ENCODE measurements at regions not wholly inside any gene's neighbourhood (a gene's known extent, or its start where the extent isn't known, plus 50 kb on each side); places are given as distances from the start of the nearest gene placed in this dataset.

- intact Hi-C loops (cut with DNase I; ENCODE audit: low total_unique reads): no loop called here
- no peak for DNase-seq
- Histone ChIP-seq H3K4me3 (no peak overlapping the region), H3K27me3 (no peaks in the 10 kb centered on the region), H3K36me3 (no peaks in the 10 kb centered on the region), H3K27ac (no peak overlapping the region), H3K4me1 (peaks cover 4 to 6% of the 10 kb centered on the region in 2 donors), H3K9me3 (no peaks in the 10 kb centered on the region)
- TF ChIP-seq, protein P1, sequence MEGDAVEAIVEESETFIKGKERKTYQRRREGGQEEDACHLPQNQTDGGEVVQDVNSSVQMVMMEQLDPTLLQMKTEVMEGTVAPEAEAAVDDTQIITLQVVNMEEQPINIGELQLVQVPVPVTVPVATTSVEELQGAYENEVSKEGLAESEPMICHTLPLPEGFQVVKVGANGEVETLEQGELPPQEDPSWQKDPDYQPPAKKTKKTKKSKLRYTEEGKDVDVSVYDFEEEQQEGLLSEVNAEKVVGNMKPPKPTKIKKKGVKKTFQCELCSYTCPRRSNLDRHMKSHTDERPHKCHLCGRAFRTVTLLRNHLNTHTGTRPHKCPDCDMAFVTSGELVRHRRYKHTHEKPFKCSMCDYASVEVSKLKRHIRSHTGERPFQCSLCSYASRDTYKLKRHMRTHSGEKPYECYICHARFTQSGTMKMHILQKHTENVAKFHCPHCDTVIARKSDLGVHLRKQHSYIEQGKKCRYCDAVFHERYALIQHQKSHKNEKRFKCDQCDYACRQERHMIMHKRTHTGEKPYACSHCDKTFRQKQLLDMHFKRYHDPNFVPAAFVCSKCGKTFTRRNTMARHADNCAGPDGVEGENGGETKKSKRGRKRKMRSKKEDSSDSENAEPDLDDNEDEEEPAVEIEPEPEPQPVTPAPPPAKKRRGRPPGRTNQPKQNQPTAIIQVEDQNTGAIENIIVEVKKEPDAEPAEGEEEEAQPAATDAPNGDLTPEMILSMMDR (IDR thresholded peaks at IDR 0.05 in 4 of 5, conservative IDR thresholded peaks at IDR 0.05 in 1 of 5): no peak
- no peak for TF ChIP-seq POLR2A (IDR thresholded peaks at IDR 0.05)
- no peak for ATAC-seq
- in situ Hi-C loops (cut with MboI; ENCODE audit: low sequenced_read_pairs in 4 of 4): no loop called here
Observed at GRCh38 chr3:10575601-10576160, 70.3 kb upstream of the ATP2B2 start.

GRCh38 chr3:10577486-10577885 lies 72.1 kb upstream of the ATP2B2 start:
- H3K4me1 ChIP-seq: peaks cover 4% of the 10 kb centered on the region in 2 donors
- TF ChIP-seq, protein P1 (IDR thresholded peaks at IDR 0.05 in 4 of 5, conservative IDR thresholded peaks at IDR 0.05 in 1 of 5): no peak
- TF ChIP-seq POLR2A (IDR thresholded peaks at IDR 0.05): no peak
- ATAC-seq (no peak), DNase-seq (no peak)
- H3K4me3 ChIP-seq: no peak overlapping the region
- no peak overlapping the region for H3K27ac ChIP-seq
- no peaks in the 10 kb centered on the region for H3K27me3 ChIP-seq
- in situ Hi-C loops (cut with MboI; ENCODE audit: low sequenced_read_pairs in 4 of 4): no loop called here
- H3K36me3 ChIP-seq: no peaks in the 10 kb centered on the region
- H3K9me3 ChIP-seq: no peaks in the 10 kb centered on the region
- intact Hi-C loops (cut with DNase I; ENCODE audit: low total_unique reads): no loop called here

- Histone ChIP-seq H3K36me3 (no peaks in the 10 kb centered on the region), H3K4me1 (peaks cover 4% of the 10 kb centered on the region in 2 donors), H3K4me3 (no peak overlapping the region), H3K9me3 (no peaks in the 10 kb centered on the region), H3K27me3 (no peaks in the 10 kb centered on the region), H3K27ac (no peak overlapping the region)
- TF ChIP-seq, protein P1 (IDR thresholded peaks at IDR 0.05 in 4 of 5, conservative IDR thresholded peaks at IDR 0.05 in 1 of 5): no peak
- TF ChIP-seq POLR2A (IDR thresholded peaks at IDR 0.05): no peak
- DNase-seq (no peak), ATAC-seq (no peak)
- intact Hi-C loops (cut with DNase I; ENCODE audit: low total_unique reads) (no loop called here), in situ Hi-C loops (cut with MboI; ENCODE audit: low sequenced_read_pairs in 4 of 4) (no loop called here)
Observed at GRCh38 chr3:10580426-10580825, 75.0 kb upstream of the ATP2B2 start.

DNA sequence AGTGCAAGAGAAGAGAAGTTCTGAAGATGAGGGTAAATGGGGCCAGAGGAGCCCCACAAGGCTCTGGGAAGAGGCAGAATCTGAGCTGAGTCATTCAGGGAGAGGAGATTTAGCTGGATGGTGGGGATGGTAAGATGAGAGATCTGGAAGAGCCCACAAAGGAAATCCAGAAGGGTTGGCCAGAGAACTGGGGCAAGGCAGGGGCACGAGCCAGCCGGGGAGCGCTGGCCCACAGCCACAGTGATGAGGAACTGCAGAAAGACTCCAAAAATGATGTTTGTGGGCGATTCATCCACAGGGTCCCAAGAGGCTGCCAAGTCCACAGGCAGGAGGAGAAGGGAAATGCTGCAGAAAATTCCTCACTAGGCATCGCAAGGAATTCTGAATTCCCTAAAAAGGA lies 75.9 kb upstream of the ATP2B2 start:
- no peaks in the 10 kb centered on the region for H3K36me3 ChIP-seq
- ATAC-seq: no peak

More for the DNA sequence above, 75.9 kb upstream of the ATP2B2 start:
- intact Hi-C loops (cut with DNase I; ENCODE audit: low total_unique reads): no loop called here
- Histone ChIP-seq H3K27ac (no peak overlapping the region), H3K4me1 (peaks cover 4% of the 10 kb centered on the region in 2 donors), H3K27me3 (no peaks in the 10 kb centered on the region), H3K9me3 (no peaks in the 10 kb centered on the region), H3K4me3 (no peak overlapping the region)
- in situ Hi-C loops (cut with MboI; ENCODE audit: low sequenced_read_pairs in 4 of 4): no loop called here
- TF ChIP-seq, protein P1 (IDR thresholded peaks at IDR 0.05 in 4 of 5, conservative IDR thresholded peaks at IDR 0.05 in 1 of 5): no peak
- no peak for TF ChIP-seq POLR2A (IDR thresholded peaks at IDR 0.05)
- no peak for DNase-seq
